ENCODE measurements at regions not wholly inside any gene's neighbourhood (a gene's known extent, or its start where the extent isn't known, plus 50 kb on each side); places are given as distances from the start of the nearest gene placed in this dataset.

DNA sequence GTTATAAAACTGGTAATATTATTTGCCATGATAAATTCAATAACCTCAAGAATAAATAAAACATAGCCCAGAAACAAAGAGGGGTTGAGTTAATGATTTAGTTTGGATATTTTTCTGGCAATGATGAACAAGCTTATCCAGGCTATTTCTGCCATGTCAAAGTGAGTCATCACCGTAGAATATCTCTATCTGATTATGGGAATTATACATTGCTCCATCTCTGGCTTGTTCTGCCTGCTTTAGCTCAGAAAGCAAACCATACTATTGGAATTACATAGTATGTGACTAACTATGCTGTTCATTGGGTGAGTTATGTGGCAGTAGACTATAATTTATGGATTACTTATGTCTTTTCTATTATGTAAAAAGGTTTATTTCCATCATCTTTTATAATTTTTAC, 680.1 kb upstream of the AADAT start:
- no peak overlapping the region for H3K9ac ChIP-seq (replicated peaks; ENCODE audit: extremely low read depth, insufficient read depth, low read length)
- dilution Hi-C loops (cut with MboI; ENCODE audit: extremely low pct_ligation_motif_present, low sequenced_read_pairs), result no loop called here
- H3K27ac ChIP-seq (ENCODE audit: insufficient read depth, low read depth, low read length), result no peak overlapping the region
- no peak overlapping the region for H3K4me2 ChIP-seq (ENCODE audit: insufficient read depth, low read length)
- no peaks in the 10 kb centered on the region for H4K20me1 ChIP-seq (replicated peaks; ENCODE audit: control insufficient read depth, extremely low read depth, insufficient read depth, low read length)
- CTCF ChIA-PET, result no interaction called here
- no peak overlapping the region for H3K4me3 ChIP-seq (replicated peaks in 1 of 3; ENCODE audit: insufficient read depth in 1 of 3, low read depth in 1 of 3, low read length in 3 of 3)
- no peak for TF ChIP-seq GATA2 (IDR thresholded peaks at IDR 0.05; ENCODE audit: insufficient read depth, insufficient read length, low read depth, low read length)
- TF ChIP-seq POLR2AphosphoS5 (IDR thresholded peaks at IDR 0.05; ENCODE audit: insufficient read depth, low read depth, low read length), result no peak
- no peak for TF ChIP-seq CTCF (IDR thresholded peaks at IDR 0.05; ENCODE audit: extremely low read depth in 1 of 2, insufficient read depth in 1 of 2, low read depth in 1 of 2, low read length in 2 of 2)
- TF ChIP-seq MYC (IDR thresholded peaks at IDR 0.05; ENCODE audit: low read depth, low read length), result no peak
- no peak for TF ChIP-seq FOS (IDR thresholded peaks at IDR 0.05; ENCODE audit: borderline replicate concordance, insufficient read depth, low read length)
- TF ChIP-seq JUN (IDR thresholded peaks at IDR 0.05; ENCODE audit: borderline replicate concordance, insufficient read depth, insufficient read length, low read depth), result no peak
- TF ChIP-seq EZH2 (IDR thresholded peaks at IDR 0.05; ENCODE audit: borderline replicate concordance, low read depth, low read length, severe bottlenecking), result no peak
- TF ChIP-seq, protein P1, sequence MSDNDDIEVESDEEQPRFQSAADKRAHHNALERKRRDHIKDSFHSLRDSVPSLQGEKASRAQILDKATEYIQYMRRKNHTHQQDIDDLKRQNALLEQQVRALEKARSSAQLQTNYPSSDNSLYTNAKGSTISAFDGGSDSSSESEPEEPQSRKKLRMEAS (IDR thresholded peaks at IDR 0.05; ENCODE audit: insufficient read depth, insufficient read length), result no peak
- no peak for TF ChIP-seq POLR2A (IDR thresholded peaks at IDR 0.05; ENCODE audit: low read depth, low read length)
- FAIRE-seq (no peak), DNase-seq (ENCODE audit: low read depth, low spot score) (no peak)
- intact Hi-C loops (cut with micrococcal nuclease), result no loop called here
- BruUV-seq (replicated peaks), result no TSS peak
- POLR2A ChIA-PET, result no interaction called here
- H3K9me1 ChIP-seq (replicated peaks; ENCODE audit: control insufficient read depth, extremely low read depth, insufficient read depth, low read length), result no peaks in the 10 kb centered on the region
- H3K79me2 ChIP-seq (ENCODE audit: control insufficient read depth, insufficient read depth, low read length), result no peaks in the 10 kb centered on the region
- no peaks in the 10 kb centered on the region for H3K4me1 ChIP-seq (ENCODE audit: control insufficient read depth, extremely low read depth, insufficient read depth, low read length)
- H3K36me3 ChIP-seq (ENCODE audit: control insufficient read depth in 2 of 2, extremely low read depth in 1 of 2, insufficient read depth in 2 of 2, low read length in 2 of 2), result no peaks in the 10 kb centered on the region
- H3K9me3 ChIP-seq (replicated peaks; ENCODE audit: control insufficient read depth, insufficient read depth, low read length), result no peaks in the 10 kb centered on the region
- no peaks in the 10 kb centered on the region for H3K27me3 ChIP-seq (ENCODE audit: control insufficient read depth in 2 of 2, insufficient read depth in 2 of 2, low read length in 2 of 2)
- no peak overlapping the region for H2AFZ ChIP-seq (ENCODE audit: low read depth, low read length)
